ENCODE measurements at regions not wholly inside any gene's neighbourhood (a gene's known extent, or its start where the extent isn't known, plus 50 kb on each side); places are given as distances from the start of the nearest gene placed in this dataset.

- intact Hi-C loops (cut with DNase I; ENCODE audit: low total_unique reads) (no loop called here), in situ Hi-C loops (cut with MboI; ENCODE audit: low pct_ligation_motif_present in 1 of 4, low pct_unique_long_range_greater_than_20kb in 1 of 4, low sequenced_read_pairs in 3 of 4) (no loop called here)
- TF ChIP-seq EP300 (IDR thresholded peaks at IDR 0.05; ENCODE audit: low read depth) = no peak
- Histone ChIP-seq H3K9me3 (no peaks in the 10 kb centered on the region), H3K27me3 (no peaks in the 10 kb centered on the region), H3K27ac (no peak overlapping the region), H3K4me3 (no peak overlapping the region), H3K4me1 (no peaks in the 10 kb centered on the region), H3K36me3 (no peaks in the 10 kb centered on the region)
- no peak for DNase-seq
Observed at GRCh38 chr3:83632526-83632925, 1326.3 kb upstream of the CADM2 start.

- Histone ChIP-seq H3K27ac (no peak overlapping the region), H3K27me3 (no peaks in the 10 kb centered on the region), H3K4me3 (no peak overlapping the region), H3K4me1 (no peaks in the 10 kb centered on the region), H3K9me3 (no peaks in the 10 kb centered on the region), H3K36me3 (no peaks in the 10 kb centered on the region)
- intact Hi-C loops (cut with DNase I; ENCODE audit: low total_unique reads) (no loop called here), in situ Hi-C loops (cut with MboI; ENCODE audit: low pct_ligation_motif_present in 1 of 4, low pct_unique_long_range_greater_than_20kb in 1 of 4, low sequenced_read_pairs in 3 of 4) (no loop called here)
- TF ChIP-seq CTCF (IDR thresholded peaks at IDR 0.05) (no peak), EP300 (IDR thresholded peaks at IDR 0.05; ENCODE audit: low read depth) (no peak), POLR2A (IDR thresholded peaks at IDR 0.05) (no peak), POLR2AphosphoS5 (IDR thresholded peaks at IDR 0.05) (no peak)
- DNase-seq = no peak
- 56 to 89% methylated on average over 2 to 10 of the region's 10 CpGs for WGBS, 2 donors (ENCODE audit: low coverage in 1 of 2)
Observed at GRCh38 chr3:83633758-83634157, 1325.0 kb upstream of the CADM2 start.

- H3K4me1 ChIP-seq = no peaks in the 10 kb centered on the region
- WGBS, 2 donors (ENCODE audit: low coverage in 1 of 2) = 83% methylated on average over 8 of the region's 8 CpGs; no CpG with 5 or more reads in 1 of the 2 donors
- in situ Hi-C loops (cut with MboI; ENCODE audit: low pct_ligation_motif_present in 1 of 4, low pct_unique_long_range_greater_than_20kb in 1 of 4, low sequenced_read_pairs in 3 of 4) = no loop called here
- intact Hi-C loops (cut with DNase I; ENCODE audit: low total_unique reads) = no loop called here
- no peaks in the 10 kb centered on the region for H3K36me3 ChIP-seq
- no peak overlapping the region for H3K27ac ChIP-seq
- no peak for TF ChIP-seq POLR2A (IDR thresholded peaks at IDR 0.05)
- no peak overlapping the region for H3K4me3 ChIP-seq
- peaks cover 5 to 6% of the 10 kb centered on the region in 2 donors for H3K9me3 ChIP-seq
- H3K27me3 ChIP-seq = no peaks in the 10 kb centered on the region
- no peak for DNase-seq
Observed at GRCh38 chr3:83649692-83650091, 1309.1 kb upstream of the CADM2 start.

- no peak overlapping the region for H3K4me3 ChIP-seq
- TF ChIP-seq POLR2AphosphoS5 (IDR thresholded peaks at IDR 0.05) (no peak), EP300 (IDR thresholded peaks at IDR 0.05; ENCODE audit: low read depth) (no peak)
- H3K36me3 ChIP-seq = no peaks in the 10 kb centered on the region
- no peaks in the 10 kb centered on the region for H3K4me1 ChIP-seq
- 75 to 92% methylated on average over 1 of the region's 1 CpG for WGBS, 2 donors (ENCODE audit: low coverage in 1 of 2)
- H3K27ac ChIP-seq = no peak overlapping the region
- peaks cover 0 to 6% of the 10 kb centered on the region in 2 donors for H3K9me3 ChIP-seq
- intact Hi-C loops (cut with DNase I; ENCODE audit: low total_unique reads) (no loop called here), in situ Hi-C loops (cut with MboI; ENCODE audit: low pct_ligation_motif_present in 1 of 4, low pct_unique_long_range_greater_than_20kb in 1 of 4, low sequenced_read_pairs in 3 of 4) (no loop called here)
- no peaks in the 10 kb centered on the region for H3K27me3 ChIP-seq
- DNase-seq = no peak
Observed at GRCh38 chr3:83655083-83655482, 1303.7 kb upstream of the CADM2 start.

- DNase-seq = no peak
- Histone ChIP-seq H3K36me3 (no peaks in the 10 kb centered on the region), H3K4me3 (no peak overlapping the region), H3K9me3 (peaks cover 0 to 3% of the 10 kb centered on the region in 2 donors), H3K27ac (no peak overlapping the region), H3K27me3 (no peaks in the 10 kb centered on the region), H3K4me1 (no peaks in the 10 kb centered on the region)
- WGBS, 2 donors (ENCODE audit: low coverage in 1 of 2) = 73 to 79% methylated on average over 4 of the region's 4 CpGs
- TF ChIP-seq POLR2AphosphoS5 (IDR thresholded peaks at IDR 0.05) (no peak), EP300 (IDR thresholded peaks at IDR 0.05; ENCODE audit: low read depth) (no peak), POLR2A (IDR thresholded peaks at IDR 0.05) (no peak), CTCF (IDR thresholded peaks at IDR 0.05) (no peak)
- in situ Hi-C loops (cut with MboI; ENCODE audit: low pct_ligation_motif_present in 1 of 4, low pct_unique_long_range_greater_than_20kb in 1 of 4, low sequenced_read_pairs in 3 of 4) = no loop called here
- intact Hi-C loops (cut with DNase I; ENCODE audit: low total_unique reads) = no loop called here
Observed at GRCh38 chr3:83662381-83662960, 1296.3 kb upstream of the CADM2 start.

GRCh38 chr3:83670416-83670815 lies 1288.4 kb upstream of the CADM2 start:
- intact Hi-C loops (cut with DNase I; ENCODE audit: low total_unique reads) (no loop called here), in situ Hi-C loops (cut with MboI; ENCODE audit: low pct_ligation_motif_present in 1 of 4, low pct_unique_long_range_greater_than_20kb in 1 of 4, low sequenced_read_pairs in 3 of 4) (no loop called here)
- no peaks in the 10 kb centered on the region for H3K36me3 ChIP-seq
- H3K27me3 ChIP-seq = no peaks in the 10 kb centered on the region
- no peak overlapping the region for H3K4me3 ChIP-seq
- peaks cover 0 to 3% of the 10 kb centered on the region in 2 donors for H3K9me3 ChIP-seq
- no peak overlapping the region for H3K27ac ChIP-seq
- no peaks in the 10 kb centered on the region for H3K4me1 ChIP-seq
- TF ChIP-seq EP300 (IDR thresholded peaks at IDR 0.05; ENCODE audit: low read depth) = no peak
- 86 to 100% methylated on average over 1 of the region's 1 CpG for WGBS, 2 donors (ENCODE audit: low coverage in 1 of 2)
- no peak for DNase-seq

Data from transverse colon (tissue), 4 donors.